Lower leg skin (tissue), 4 donors: ENCODE measurements at regions not wholly inside any gene's neighbourhood (a gene's known extent, or its start where the extent isn't known, plus 50 kb on each side); places are given as distances from the start of the nearest gene placed in this dataset.

Experiments used
- DNase-seq, 2 donors: peaks; one replicate each; pipeline ENCODE4 v3.0.0-alpha.2; 2019; ENCODE audit warnings: low spot score in 2 of 2
- H3K4me3 ChIP-seq: fragments of 200-600 bp; sonication (generic); 2 replicates; pipeline ENCODE4 v1.5.1; 2017; ENCODE audit warnings: mild to moderate bottlenecking, low read depth; ENCODE audit not compliant: poor library complexity, severe bottlenecking
- CTCF ChIP-seq, 3 donors: fragments of 450-650 bp; IDR thresholded peaks; one replicate each; pipeline ENCODE4 v1.5.1; 2016; ENCODE audit warnings: antibody characterized with exemption in 3 of 3, mild to moderate bottlenecking in 3 of 3, moderate library complexity in 2 of 3
- POLR2A ChIP-seq, 2 donors: fragments of 450-650 bp; IDR thresholded peaks; one replicate each; pipeline ENCODE4 v1.6.1; 2016 to 2017; ENCODE audit warnings: antibody characterized with exemption in 2 of 2, mild to moderate bottlenecking in 1 of 2, moderate library complexity in 1 of 2
- WGBS, 2 donors: methylation state at CpG; one replicate each; pipeline ENCODE4 v1.1.5; 2018; 5-methylcytosine and 5-hydroxymethylcytosine counted together
- intact Hi-C: fragments of 100-400 bp; cut with DNase I; formaldehyde crosslinking; loops from one replicate; pipeline ENCODE4 v1.15.0; 2023; ENCODE audit warnings: low total_unique reads

- no peak overlapping the region for H3K4me3 ChIP-seq
- TF ChIP-seq CTCF (IDR thresholded peaks at IDR 0.05), result no peak
- no peak for DNase-seq
- intact Hi-C loops, result no loop called here
- 76 to 78% methylated on average over 19 to 22 of the region's 22 CpGs for WGBS, 2 donors
These were observed 62.2 kb downstream of the NCOR2 start for GRCh38 chr12:124505001-124505818.

GRCh38 chr12:124504273-124505000 is 63.0 kb downstream of the NCOR2 start:
- 59 to 60% methylated on average over 14 of the region's 14 CpGs for WGBS, 2 donors
- no peak for DNase-seq
- no peak overlapping the region for H3K4me3 ChIP-seq
- TF ChIP-seq POLR2A (IDR thresholded peaks at IDR 0.05) (no peak), CTCF (IDR thresholded peaks at IDR 0.05) (no peak)
- intact Hi-C loops, result no loop called here

GRCh38 chr12:124503305-124503704 is 64.1 kb downstream of the NCOR2 start:
- H3K4me3 ChIP-seq, result no peak overlapping the region
- no peak for TF ChIP-seq POLR2A (IDR thresholded peaks at IDR 0.05)
- no peak for TF ChIP-seq CTCF (IDR thresholded peaks at IDR 0.05)
- WGBS, 2 donors, result 89 to 96% methylated on average over 9 of the region's 9 CpGs
- intact Hi-C loops, result no loop called here
- DNase-seq, result no peak

GRCh38 chr12:124502379-124502778 is 65.0 kb downstream of the NCOR2 start:
- no peak overlapping the region for H3K4me3 ChIP-seq
- intact Hi-C loops, result no loop called here
- no peak for DNase-seq
- 94% methylated on average over 10 of the region's 10 CpGs for WGBS, 2 donors
- TF ChIP-seq CTCF (IDR thresholded peaks at IDR 0.05), result no peak
- TF ChIP-seq POLR2A (IDR thresholded peaks at IDR 0.05), result no peak

- TF ChIP-seq POLR2A (IDR thresholded peaks at IDR 0.05) (no peak), CTCF (IDR thresholded peaks at IDR 0.05) (no peak)
- no peak overlapping the region for H3K4me3 ChIP-seq
- WGBS, 2 donors, result 69 to 80% methylated on average over 15 of the region's 16 CpGs
- DNase-seq, result no peak
- intact Hi-C loops, result no loop called here
These were observed 65.6 kb downstream of the NCOR2 start for GRCh38 chr12:124501827-124502226.
